ENCODE measurements at regions not wholly inside any gene's neighbourhood (a gene's known extent, or its start where the extent isn't known, plus 50 kb on each side); places are given as distances from the start of the nearest gene placed in this dataset.

DNA sequence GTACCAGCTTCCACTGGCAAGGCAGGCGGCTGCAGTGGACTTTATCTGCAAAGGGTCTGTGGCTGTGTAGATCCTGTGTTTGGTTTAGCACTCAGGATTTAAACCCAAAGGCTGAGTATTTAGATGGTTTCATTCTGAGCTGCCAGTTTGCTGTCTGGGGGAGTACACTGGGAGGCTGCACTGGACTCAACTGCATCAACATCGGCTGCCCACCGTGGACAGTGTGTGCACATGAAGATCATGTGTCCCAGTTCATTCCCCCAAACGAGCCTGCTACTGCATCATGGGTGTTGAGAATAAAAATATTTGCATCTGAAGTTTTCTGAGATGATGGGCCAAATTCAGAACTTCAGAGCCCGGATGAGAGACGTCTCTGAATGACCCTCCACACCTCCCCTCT is 328.6 kb upstream of the SHH start:
- Histone ChIP-seq H3K9ac (ENCODE audit: low read length) (no peak overlapping the region), H3K36me3 (ENCODE audit: control insufficient read depth, insufficient read depth, low read length) (no peaks in the 10 kb centered on the region), H3K4me3 (ENCODE audit: low read length) (no peak overlapping the region), H3K27ac (ENCODE audit: low read depth, low read length) (no peak overlapping the region), H3K4me1 (ENCODE audit: control insufficient read depth, insufficient read depth, low read length) (no peaks in the 10 kb centered on the region), H3K27me3 (ENCODE audit: control insufficient read depth, insufficient read depth, low read length) (no peaks in the 10 kb centered on the region)

DNA sequence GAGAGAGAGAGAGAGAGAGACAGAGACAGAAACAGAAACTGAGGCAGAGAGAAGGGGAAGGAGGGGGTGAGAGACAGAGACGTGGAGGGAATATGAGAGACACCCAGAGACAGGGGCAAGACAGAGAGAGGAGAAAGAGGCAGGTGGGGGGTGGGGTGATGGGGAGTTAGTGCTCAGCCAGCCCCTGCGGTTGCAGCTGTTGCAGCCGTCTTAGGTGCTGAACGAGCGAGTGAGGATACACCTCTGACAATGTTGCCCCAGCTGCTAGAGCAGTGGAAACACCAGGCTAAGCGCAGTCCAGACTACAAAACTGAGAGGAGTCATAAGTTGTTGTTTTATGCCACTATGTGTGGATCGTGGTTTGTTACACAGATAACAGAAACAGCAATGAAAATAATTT is 328.2 kb upstream of the SHH start:
- Histone ChIP-seq H3K4me3 (ENCODE audit: low read length) (no peak overlapping the region), H3K27me3 (ENCODE audit: control insufficient read depth, insufficient read depth, low read length) (no peaks in the 10 kb centered on the region), H3K27ac (ENCODE audit: low read depth, low read length) (no peak overlapping the region), H3K9ac (ENCODE audit: low read length) (no peak overlapping the region), H3K36me3 (ENCODE audit: control insufficient read depth, insufficient read depth, low read length) (no peaks in the 10 kb centered on the region), H3K4me1 (ENCODE audit: control insufficient read depth, insufficient read depth, low read length) (no peaks in the 10 kb centered on the region)

DNA sequence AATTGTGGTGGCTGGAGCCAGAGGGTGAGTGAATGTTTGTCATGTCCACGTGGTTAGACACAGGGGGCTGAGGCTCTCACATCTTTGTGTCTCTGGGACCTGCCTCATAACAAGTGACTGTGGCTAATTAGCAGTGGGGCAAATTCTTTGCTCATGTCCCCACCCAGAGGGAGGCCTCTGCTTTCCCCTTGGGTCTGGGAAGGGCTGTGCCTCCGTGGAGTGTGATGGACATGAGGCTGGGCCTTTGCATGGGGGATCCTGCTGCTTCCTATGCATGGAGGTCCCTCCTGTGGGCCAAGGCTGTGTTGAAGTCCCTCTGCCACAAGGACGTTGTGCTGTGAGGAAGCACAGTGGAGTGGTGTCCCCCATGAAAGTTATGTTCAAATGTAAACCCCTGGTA is 327.4 kb upstream of the SHH start:
- no peak overlapping the region for H3K4me3 ChIP-seq (ENCODE audit: low read length)
- no peaks in the 10 kb centered on the region for H3K36me3 ChIP-seq (ENCODE audit: control insufficient read depth, insufficient read depth, low read length)
- no peaks in the 10 kb centered on the region for H3K27me3 ChIP-seq (ENCODE audit: control insufficient read depth, insufficient read depth, low read length)
- no peaks in the 10 kb centered on the region for H3K4me1 ChIP-seq (ENCODE audit: control insufficient read depth, insufficient read depth, low read length)
- H3K9ac ChIP-seq (ENCODE audit: low read length), result no peak overlapping the region
- H3K27ac ChIP-seq (ENCODE audit: low read depth, low read length), result no peak overlapping the region

DNA sequence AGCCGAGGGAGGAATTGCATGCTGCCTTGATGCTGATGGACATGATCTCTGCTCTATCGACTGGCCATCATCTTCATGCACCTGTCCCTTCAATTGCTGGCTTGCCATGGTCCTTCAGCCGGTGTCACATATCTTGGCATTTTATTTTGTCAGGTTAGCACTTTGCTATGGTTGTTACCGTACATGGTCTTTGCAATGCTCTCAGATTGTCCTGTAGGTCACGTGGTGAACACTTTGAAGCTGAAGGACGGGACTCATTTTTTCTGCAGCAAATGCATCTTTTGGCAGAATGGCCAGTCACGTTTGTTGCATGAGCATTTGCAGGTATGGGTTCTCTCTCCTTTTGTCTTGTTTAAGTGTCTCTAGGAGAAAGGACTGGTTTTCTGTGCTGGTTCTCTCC is 326.8 kb upstream of the SHH start:
- Histone ChIP-seq H3K4me1 (ENCODE audit: control insufficient read depth, insufficient read depth, low read length) (no peaks in the 10 kb centered on the region), H3K9ac (ENCODE audit: low read length) (no peak overlapping the region), H3K4me3 (ENCODE audit: low read length) (no peak overlapping the region), H3K27ac (ENCODE audit: low read depth, low read length) (no peak overlapping the region), H3K27me3 (ENCODE audit: control insufficient read depth, insufficient read depth, low read length) (no peaks in the 10 kb centered on the region), H3K36me3 (ENCODE audit: control insufficient read depth, insufficient read depth, low read length) (no peaks in the 10 kb centered on the region)

DNA sequence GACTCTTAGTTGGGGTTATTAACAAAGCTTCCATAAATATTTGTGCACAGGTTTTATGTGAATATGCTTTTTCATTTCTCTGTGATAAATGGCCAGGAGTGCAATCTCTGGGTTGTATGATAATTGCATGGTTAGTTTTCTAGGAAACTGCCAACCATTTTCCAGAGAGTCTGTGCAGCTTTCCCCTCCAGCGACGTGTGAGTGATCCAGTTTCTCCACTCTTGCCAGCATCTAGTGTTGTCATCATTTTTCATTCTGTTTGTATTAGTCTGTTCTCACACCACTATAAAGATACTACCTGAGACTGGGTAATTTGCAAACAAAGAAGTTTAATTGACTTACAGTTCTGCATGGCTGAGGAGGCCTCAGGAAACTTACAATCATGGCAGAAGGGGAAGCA is 319.6 kb upstream of the SHH start:
- Histone ChIP-seq H3K4me3 (ENCODE audit: low read length) (no peak overlapping the region), H3K4me1 (ENCODE audit: control insufficient read depth, insufficient read depth, low read length) (no peaks in the 10 kb centered on the region), H3K27me3 (ENCODE audit: control insufficient read depth, insufficient read depth, low read length) (no peaks in the 10 kb centered on the region), H3K27ac (ENCODE audit: low read depth, low read length) (no peak overlapping the region), H3K36me3 (ENCODE audit: control insufficient read depth, insufficient read depth, low read length) (no peaks in the 10 kb centered on the region), H3K9ac (ENCODE audit: low read length) (no peak overlapping the region)

DNA sequence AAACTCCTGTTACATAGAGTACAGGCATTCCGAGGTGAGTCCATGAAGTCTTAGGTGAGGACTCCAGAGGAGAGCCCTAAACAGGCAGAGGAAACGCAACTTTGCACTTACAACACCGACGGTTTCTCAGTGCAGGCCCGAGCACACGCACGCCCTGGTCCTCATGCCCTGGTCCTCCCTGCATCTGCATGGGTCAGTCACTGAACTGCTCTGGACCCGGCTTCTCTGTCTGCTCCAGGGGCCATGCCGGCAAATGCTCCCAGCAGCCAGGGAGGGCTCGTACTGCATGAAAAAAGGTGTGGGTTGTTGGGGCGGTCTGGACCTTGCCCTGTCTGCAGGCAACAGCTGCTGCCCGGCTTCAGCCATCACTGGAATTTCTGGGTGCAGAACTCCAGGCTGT is 317.3 kb upstream of the SHH start:
- H3K27ac ChIP-seq (ENCODE audit: low read depth, low read length), result no peak overlapping the region
- H3K4me1 ChIP-seq (ENCODE audit: control insufficient read depth, insufficient read depth, low read length), result no peaks in the 10 kb centered on the region
- H3K27me3 ChIP-seq (ENCODE audit: control insufficient read depth, insufficient read depth, low read length), result no peaks in the 10 kb centered on the region
- H3K9ac ChIP-seq (ENCODE audit: low read length), result no peak overlapping the region
- H3K4me3 ChIP-seq (ENCODE audit: low read length), result no peak overlapping the region
- H3K36me3 ChIP-seq (ENCODE audit: control insufficient read depth, insufficient read depth, low read length), result no peaks in the 10 kb centered on the region

DNA sequence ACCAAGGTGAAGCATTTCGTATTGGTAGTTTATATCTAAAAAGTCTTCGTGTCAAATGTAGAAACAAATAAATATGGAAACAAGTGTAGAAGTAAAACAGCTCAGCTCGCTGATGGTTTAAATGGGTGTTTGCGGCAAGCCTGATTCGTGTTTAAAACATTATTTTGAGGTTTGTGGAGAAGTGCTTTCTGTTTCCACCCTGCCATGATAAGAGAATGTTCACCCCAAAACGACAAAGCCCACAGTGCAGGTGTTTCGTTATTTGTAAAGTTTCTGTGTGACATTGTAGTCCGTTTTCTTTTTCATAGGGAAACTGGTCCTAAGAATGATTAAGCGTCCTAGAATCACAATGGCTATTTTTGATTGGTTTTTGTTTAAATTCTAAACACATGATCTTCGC is 316.2 kb upstream of the SHH start:
- no peak overlapping the region for H3K27ac ChIP-seq (ENCODE audit: low read depth, low read length)
- no peak overlapping the region for H3K4me3 ChIP-seq (ENCODE audit: low read length)
- H3K9ac ChIP-seq (ENCODE audit: low read length), result no peak overlapping the region
- H3K36me3 ChIP-seq (ENCODE audit: control insufficient read depth, insufficient read depth, low read length), result no peaks in the 10 kb centered on the region
- no peaks in the 10 kb centered on the region for H3K27me3 ChIP-seq (ENCODE audit: control insufficient read depth, insufficient read depth, low read length)
- no peaks in the 10 kb centered on the region for H3K4me1 ChIP-seq (ENCODE audit: control insufficient read depth, insufficient read depth, low read length)

DNA sequence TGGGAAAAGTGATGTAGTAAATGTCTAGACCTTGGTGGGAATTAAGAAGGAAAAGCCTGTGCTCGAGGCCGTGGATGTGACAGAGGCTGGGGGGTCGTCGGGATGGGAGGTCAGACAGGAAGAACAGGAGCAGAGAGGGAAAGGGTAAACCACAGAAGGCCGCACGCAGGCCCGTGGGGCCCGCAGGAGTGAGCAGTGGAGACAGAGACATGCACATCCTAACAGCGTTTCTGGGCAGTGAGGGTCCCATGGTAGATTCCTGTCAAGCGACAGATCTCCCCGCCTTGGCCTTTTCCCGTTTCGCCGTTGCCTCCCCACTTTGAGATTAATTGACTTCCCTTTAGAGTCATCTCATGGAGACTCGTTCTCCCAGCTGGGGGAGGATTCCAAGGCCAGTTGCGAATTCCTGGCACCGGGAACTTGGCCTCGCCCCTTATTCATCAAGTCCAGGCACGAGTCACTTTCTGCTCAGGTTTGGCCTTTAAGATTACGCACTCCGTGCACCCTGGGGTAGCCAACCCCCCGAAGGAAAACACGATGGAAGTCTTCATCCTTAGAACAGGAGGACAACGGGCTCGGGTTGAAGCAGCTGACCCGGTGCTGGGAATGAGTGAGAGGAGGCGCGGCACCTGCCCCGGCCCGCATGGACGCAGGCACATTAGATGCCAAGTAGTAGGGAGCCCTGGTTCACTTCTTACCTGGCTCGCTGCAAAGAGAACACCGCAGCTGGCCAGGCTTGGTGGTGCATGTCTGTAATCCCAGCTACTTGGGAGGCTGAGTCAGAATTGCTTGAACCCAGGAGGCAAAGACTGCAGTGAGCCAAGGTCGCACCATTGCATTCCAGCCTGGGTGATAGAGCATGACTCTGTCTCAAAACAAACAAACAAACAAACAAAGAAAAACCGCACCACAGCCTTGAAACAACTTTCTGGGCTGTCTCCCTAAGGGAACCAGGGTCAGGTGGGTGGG is 315.2 kb upstream of the SHH start:
- H3K27me3 ChIP-seq (ENCODE audit: control insufficient read depth, insufficient read depth, low read length), result no peaks in the 10 kb centered on the region

DNA sequence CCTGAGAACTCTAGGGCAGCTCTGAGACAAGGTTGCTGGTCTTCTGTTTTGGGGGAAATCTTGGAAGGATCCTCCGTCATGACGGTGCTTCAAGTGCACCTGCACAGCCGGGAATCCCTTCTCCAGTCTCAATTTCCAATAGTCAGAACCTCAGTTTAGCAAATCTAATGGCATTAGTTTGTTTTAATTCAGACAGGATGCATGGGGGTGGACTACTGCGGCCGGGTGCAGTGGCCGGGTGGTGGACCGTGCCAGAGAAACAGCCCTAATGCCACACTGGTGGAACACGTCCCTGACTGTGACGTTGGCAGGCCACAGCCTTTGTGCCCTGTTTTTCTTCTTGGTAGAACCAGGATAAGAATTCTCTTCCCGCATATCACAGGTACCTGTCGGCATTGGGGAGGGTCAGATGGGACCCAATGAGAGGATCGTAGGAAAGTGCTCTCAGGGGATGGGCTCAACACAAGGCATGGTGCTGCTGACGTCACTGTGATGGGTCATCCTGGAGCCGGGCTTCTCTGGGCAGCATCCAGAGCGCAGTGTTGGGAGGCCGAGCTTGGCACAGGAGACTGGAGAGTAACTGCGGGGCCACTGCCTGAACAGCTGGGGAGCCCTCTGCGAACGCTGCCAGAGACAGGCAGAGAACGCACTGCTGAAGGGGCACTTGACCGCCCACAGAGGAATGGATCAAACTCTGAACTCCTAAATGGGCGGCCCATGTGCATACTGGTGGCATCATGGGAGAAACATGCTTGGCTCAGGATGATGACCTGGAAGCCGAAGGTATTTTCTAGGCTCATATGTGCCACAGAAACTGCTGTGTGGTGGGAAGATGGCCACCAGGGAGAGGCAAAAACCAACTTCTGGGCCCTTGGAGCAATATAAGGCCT is 313.8 kb upstream of the SHH start:
- H3K36me3 ChIP-seq (ENCODE audit: control insufficient read depth, insufficient read depth, low read length), result no peaks in the 10 kb centered on the region
- H3K4me1 ChIP-seq (ENCODE audit: control insufficient read depth, insufficient read depth, low read length), result no peaks in the 10 kb centered on the region
- H3K27ac ChIP-seq (ENCODE audit: low read depth, low read length), result no peak overlapping the region
- H3K9ac ChIP-seq (ENCODE audit: low read length), result no peak overlapping the region
- H3K4me3 ChIP-seq (ENCODE audit: low read length), result no peak overlapping the region
- H3K27me3 ChIP-seq (ENCODE audit: control insufficient read depth, insufficient read depth, low read length), result no peaks in the 10 kb centered on the region

More for the DNA sequence above, 315.2 kb upstream of the SHH start:
- no peak overlapping the region for H3K9ac ChIP-seq (ENCODE audit: low read length)
- no peak overlapping the region for H3K27ac ChIP-seq (ENCODE audit: low read depth, low read length)
- H3K36me3 ChIP-seq (ENCODE audit: control insufficient read depth, insufficient read depth, low read length), result no peaks in the 10 kb centered on the region
- no peaks in the 10 kb centered on the region for H3K4me1 ChIP-seq (ENCODE audit: control insufficient read depth, insufficient read depth, low read length)
- no peak overlapping the region for H3K4me3 ChIP-seq (ENCODE audit: low read length)

DNA sequence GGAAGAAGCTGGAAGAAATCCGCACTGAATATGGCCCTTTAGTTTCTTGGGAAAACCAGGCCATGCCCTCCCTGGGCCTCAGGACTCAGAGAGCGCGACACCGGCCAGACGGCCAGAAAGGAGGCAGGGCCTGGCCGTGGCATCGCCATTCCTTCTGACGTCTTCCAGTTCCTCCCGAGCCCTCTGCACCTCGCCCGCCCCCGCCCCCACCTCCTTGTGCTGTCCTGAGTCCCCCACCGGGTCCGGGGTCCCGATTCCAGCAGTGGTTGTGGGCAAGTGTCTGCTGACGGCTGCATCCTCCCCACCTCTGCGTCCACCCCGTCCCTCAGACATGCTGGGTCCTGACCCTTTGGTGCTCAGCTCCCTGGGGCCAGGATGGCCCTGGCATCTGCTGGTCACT is 312.1 kb upstream of the SHH start:
- H3K4me1 ChIP-seq (ENCODE audit: control insufficient read depth, insufficient read depth, low read length), result no peaks in the 10 kb centered on the region
- no peak overlapping the region for H3K27ac ChIP-seq (ENCODE audit: low read depth, low read length)
- H3K9ac ChIP-seq (ENCODE audit: low read length), result no peak overlapping the region
- H3K4me3 ChIP-seq (ENCODE audit: low read length), result no peak overlapping the region
- no peaks in the 10 kb centered on the region for H3K27me3 ChIP-seq (ENCODE audit: control insufficient read depth, insufficient read depth, low read length)
- H3K36me3 ChIP-seq (ENCODE audit: control insufficient read depth, insufficient read depth, low read length), result no peaks in the 10 kb centered on the region

DNA sequence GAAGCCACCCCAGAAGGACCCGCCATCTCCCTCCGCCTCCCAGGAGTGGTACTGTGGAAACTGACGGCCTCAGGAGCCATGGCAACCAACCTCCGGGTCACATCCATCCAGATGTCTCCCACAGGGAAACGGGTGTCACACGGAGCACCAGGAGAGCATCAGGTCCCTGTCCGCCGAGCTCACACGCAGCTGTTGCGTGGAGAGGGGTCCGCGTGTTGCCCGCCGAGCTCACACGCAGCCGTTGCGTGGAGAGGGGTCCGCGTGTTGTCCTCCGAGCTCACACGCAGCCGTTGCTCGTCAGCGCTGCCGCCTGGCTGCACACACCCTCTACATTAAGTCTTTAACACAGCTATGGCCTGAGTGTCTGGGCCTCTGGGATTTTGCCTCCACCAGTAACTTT is 311.1 kb upstream of the SHH start:
- no peaks in the 10 kb centered on the region for H3K36me3 ChIP-seq (ENCODE audit: control insufficient read depth, insufficient read depth, low read length)
- no peak overlapping the region for H3K9ac ChIP-seq (ENCODE audit: low read length)
- no peaks in the 10 kb centered on the region for H3K4me1 ChIP-seq (ENCODE audit: control insufficient read depth, insufficient read depth, low read length)
- H3K27me3 ChIP-seq (ENCODE audit: control insufficient read depth, insufficient read depth, low read length), result no peaks in the 10 kb centered on the region
- no peak overlapping the region for H3K27ac ChIP-seq (ENCODE audit: low read depth, low read length)
- no peak overlapping the region for H3K4me3 ChIP-seq (ENCODE audit: low read length)

DNA sequence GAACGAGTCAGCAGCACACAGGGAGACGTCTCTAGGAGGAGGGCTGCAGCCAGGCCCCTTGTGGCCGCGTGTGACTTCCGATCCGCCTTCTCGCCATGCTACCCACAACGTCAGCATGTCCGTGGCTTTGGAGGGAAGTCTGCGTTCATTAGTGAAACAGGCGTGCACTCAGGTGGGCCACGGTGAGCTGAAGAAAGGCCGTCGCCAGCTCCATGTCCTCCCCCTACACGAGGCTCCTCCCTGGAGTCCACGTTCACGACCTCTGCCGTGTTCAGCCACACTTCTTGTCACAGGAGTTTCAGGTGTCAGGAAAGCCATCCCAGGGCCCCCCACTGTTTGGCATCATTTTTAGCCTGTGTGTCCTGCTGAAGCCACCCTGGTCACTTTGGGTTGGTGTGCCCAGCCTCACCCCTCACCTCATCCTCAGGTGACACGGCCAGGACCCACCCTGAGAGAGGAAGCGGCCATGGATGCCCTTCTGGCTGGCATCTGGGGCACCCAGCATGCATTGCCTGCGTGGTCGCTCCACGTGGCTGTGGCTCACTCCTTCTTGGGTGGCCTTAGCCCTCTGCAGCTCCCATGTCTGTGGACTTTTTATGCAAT is 310.6 kb upstream of the SHH start:
- Histone ChIP-seq H3K4me3 (ENCODE audit: low read length) (no peak overlapping the region), H3K9ac (ENCODE audit: low read length) (no peak overlapping the region), H3K36me3 (ENCODE audit: control insufficient read depth, insufficient read depth, low read length) (no peaks in the 10 kb centered on the region), H3K27ac (ENCODE audit: low read depth, low read length) (no peak overlapping the region), H3K27me3 (ENCODE audit: control insufficient read depth, insufficient read depth, low read length) (no peaks in the 10 kb centered on the region), H3K4me1 (ENCODE audit: control insufficient read depth, insufficient read depth, low read length) (no peaks in the 10 kb centered on the region)

All from rectal smooth muscle tissue (tissue), 1 donor.